HG03354 (cell line): ENCODE measurements at regions not wholly inside any gene's neighbourhood (a gene's known extent, or its start where the extent isn't known, plus 50 kb on each side); places are given as distances from the start of the nearest gene placed in this dataset.

Experiments
- ATAC-seq: cut with Tn5 transposase; IDR thresholded peaks from one replicate; pipeline ENCODE4 v1.9.1; 2021; ENCODE audit warnings: mild to moderate bottlenecking; ENCODE audit not compliant: unreplicated experiment, poor library complexity, severe bottlenecking

- ATAC-seq, result no peak
Observed at GRCh38 chr9:38234479-38235170, 157.9 kb upstream of the ALDH1B1 start.

GRCh38 chr9:38233796-38234355 is 158.6 kb upstream of the ALDH1B1 start:
- no peak for ATAC-seq

- ATAC-seq, result no peak
Observed at GRCh38 chr9:38233343-38233742, 159.2 kb upstream of the ALDH1B1 start.

GRCh38 chr9:38232895-38233294 is 159.6 kb upstream of the ALDH1B1 start:
- ATAC-seq, result no peak

- no peak for ATAC-seq
Observed at GRCh38 chr9:38229504-38230155, 160.6 kb upstream of the SHB start.

- no peak for ATAC-seq
Observed at GRCh38 chr9:38229104-38229500, 160.1 kb upstream of the SHB start.

GRCh38 chr9:38228331-38229103 is 159.5 kb upstream of the SHB start:
- ATAC-seq, result no peak

GRCh38 chr9:38227656-38228055 is 158.6 kb upstream of the SHB start:
- ATAC-seq, result no peak

GRCh38 chr9:38227061-38227540 is 158.1 kb upstream of the SHB start:
- ATAC-seq, result peak; percentile 85

GRCh38 chr9:38226491-38226951 is 157.5 kb upstream of the SHB start:
- no peak for ATAC-seq

GRCh38 chr9:38224941-38225340 is 155.9 kb upstream of the SHB start:
- ATAC-seq, result no peak

- no peak for ATAC-seq
Observed at GRCh38 chr9:38216572-38216971, 147.5 kb upstream of the SHB start.

GRCh38 chr9:38215465-38215864 is 146.4 kb upstream of the SHB start:
- no peak for ATAC-seq

- ATAC-seq, result no peak
Observed at GRCh38 chr9:38214432-38214831, 145.4 kb upstream of the SHB start.

- ATAC-seq, result no peak
Observed at GRCh38 chr9:38213631-38214299, 144.7 kb upstream of the SHB start.

GRCh38 chr9:38212016-38212415 is 143.0 kb upstream of the SHB start:
- ATAC-seq, result no peak

GRCh38 chr9:38211002-38211401 is 142.0 kb upstream of the SHB start:
- ATAC-seq, result no peak

- no peak for ATAC-seq
Observed at GRCh38 chr9:38208206-38208901, 139.3 kb upstream of the SHB start.

- ATAC-seq, result no peak
Observed at GRCh38 chr9:38207247-38207778, 138.3 kb upstream of the SHB start.
